GM11168 (cell line): ENCODE measurements at regions not wholly inside any gene's neighbourhood (a gene's known extent, or its start where the extent isn't known, plus 50 kb on each side); places are given as distances from the start of the nearest gene placed in this dataset.

Experiments used
- in situ Hi-C: fragments of 300-500 bp; cut with MboI; formaldehyde crosslinking; loops from one replicate; pipeline ENCODE4 v1.12.0; 2022; ENCODE audit warnings: low sequenced_read_pairs; ENCODE audit not compliant: unreplicated experiment

GRCh38 chr10:110395350-110396283, 90.9 kb upstream of the SMNDC1 start:
- in situ Hi-C loops = no loop called here

GRCh38 chr10:110396284-110396651, 91.5 kb upstream of the SMNDC1 start:
- in situ Hi-C loops = no loop called here

- in situ Hi-C loops = no loop called here
These were observed 93.1 kb upstream of the SMNDC1 start for GRCh38 chr10:110397856-110398255.

- in situ Hi-C loops = no loop called here
These were observed 93.8 kb upstream of the SMNDC1 start for GRCh38 chr10:110398419-110399105.

GRCh38 chr10:110399106-110399964, 94.6 kb upstream of the SMNDC1 start:
- in situ Hi-C loops = no loop called here

GRCh38 chr10:110399965-110400933, 95.5 kb upstream of the SMNDC1 start:
- in situ Hi-C loops = no loop called here

GRCh38 chr10:110401401-110402076, 96.2 kb upstream of the DUSP5 start:
- in situ Hi-C loops = no loop called here

GRCh38 chr10:110402077-110402416, 95.7 kb upstream of the DUSP5 start:
- in situ Hi-C loops = no loop called here

GRCh38 chr10:110403593-110403992, 94.1 kb upstream of the DUSP5 start:
- in situ Hi-C loops = no loop called here

- in situ Hi-C loops = no loop called here
These were observed 93.3 kb upstream of the DUSP5 start for GRCh38 chr10:110404413-110404812.

GRCh38 chr10:110404825-110405224, 92.9 kb upstream of the DUSP5 start:
- in situ Hi-C loops = no loop called here

GRCh38 chr10:110405380-110405779, 92.3 kb upstream of the DUSP5 start:
- in situ Hi-C loops = no loop called here

- in situ Hi-C loops = no loop called here
These were observed 90.2 kb upstream of the DUSP5 start for GRCh38 chr10:110407301-110408170.

- in situ Hi-C loops = no loop called here
These were observed 89.4 kb upstream of the DUSP5 start for GRCh38 chr10:110408203-110408871.

GRCh38 chr10:110408943-110409342, 88.8 kb upstream of the DUSP5 start:
- in situ Hi-C loops = no loop called here

GRCh38 chr10:110409488-110409887, 88.2 kb upstream of the DUSP5 start:
- in situ Hi-C loops = no loop called here

- in situ Hi-C loops = no loop called here
These were observed 87.8 kb upstream of the DUSP5 start for GRCh38 chr10:110409926-110410325.
